H1 (cell line): ENCODE measurements at regions not wholly inside any gene's neighbourhood (a gene's known extent, or its start where the extent isn't known, plus 50 kb on each side); places are given as distances from the start of the nearest gene placed in this dataset.

ENCODE experiments used
- CTCF ChIA-PET: fragments of 300-600 bp; sonication (Branson Sonifier 250); formaldehyde crosslinking; loops from one replicate; lab custom pipeline; 2021; ENCODE audit not compliant: partially characterized antibody; lab: Charles Lee
- POLR2A ChIA-PET: fragments of 300-600 bp; sonication (Branson Sonifier 250); formaldehyde crosslinking; loops from one replicate; lab custom pipeline; 2021; ENCODE audit warnings: inconsistent platforms; ENCODE audit not compliant: partially characterized antibody; lab: Charles Lee
- DNase-seq, 2 experiments: peaks; one replicate each; pipeline versions ENCODE4 v3.0.0 to v3.0.0-alpha.2; 2010 to 2022; ENCODE audit warnings: low spot score in 2 of 2, low read depth in 1 of 2, mixed read lengths in 1 of 2
- FAIRE-seq: peaks from 2 replicates; lab custom pipeline; 2011; peaks lifted over from hg19 to GRCh38; lab: Jason Lieb, UNC
- H2AFZ ChIP-seq: 2 replicates; pipeline ENCODE4 v1.8.1; 2012; ENCODE audit warnings: low read length, inconsistent platforms
- H2AK5ac ChIP-seq: 2 replicates; pipeline ENCODE4 v1.6.1; 2013; ENCODE audit warnings: low read depth, low read length
- H2BK120ac ChIP-seq: replicated peaks from 2 replicates; pipeline ENCODE3; 2013; ENCODE audit warnings: low read depth, low read length, inconsistent platforms
- H2BK12ac ChIP-seq: 2 replicates; pipeline ENCODE4 v1.6.1; 2013; ENCODE audit warnings: low read depth, low read length
- H2BK15ac ChIP-seq: 2 replicates; pipeline ENCODE4 v1.6.1; 2013; ENCODE audit warnings: low read length
- H2BK20ac ChIP-seq: 2 replicates; pipeline ENCODE4 v1.6.1; 2013; ENCODE audit warnings: low read length
- H2BK5ac ChIP-seq: 2 replicates; pipeline ENCODE4 v1.6.1; 2013; ENCODE audit warnings: low read depth, low read length
- H3K14ac ChIP-seq: 2 replicates; pipeline ENCODE4 v1.6.1; 2013; ENCODE audit warnings: inconsistent platforms; ENCODE audit not compliant: insufficient read length
- H3K18ac ChIP-seq: 2 replicates; pipeline ENCODE4 v1.6.1; 2013; ENCODE audit warnings: low read length; ENCODE audit errors: extremely low read depth
- H3K23ac ChIP-seq: 2 replicates; pipeline ENCODE4 v1.6.1; 2013; ENCODE audit warnings: inconsistent platforms; ENCODE audit not compliant: insufficient read length
- H3K23me2 ChIP-seq: 2 replicates; pipeline ENCODE4 v1.6.1; 2013; ENCODE audit warnings: low read depth, low read length
- H3K27ac ChIP-seq: 2 replicates; pipeline ENCODE4 v1.6.1; 2011; ENCODE audit warnings: low read depth, low read length, inconsistent platforms
- H3K27me3 ChIP-seq, 4 experiments: replicated peaks in 1 of 4; 1 replicate in 1 of 4; 2 replicates in 3 of 4; pipeline versions ENCODE4 v1.6.1 to v1.8.1; 2011 to 2013; ENCODE audit warnings: low read length in 3 of 4, mild to moderate bottlenecking in 3 of 4, inconsistent platforms in 2 of 4, mixed read lengths in 2 of 4, moderate library complexity in 1 of 4; ENCODE audit not compliant: control insufficient read depth in 3 of 4, insufficient read depth in 3 of 4; ENCODE audit errors: extremely low read depth in 1 of 4
- H3K36me3 ChIP-seq, 4 experiments: 2 replicates each; pipeline versions ENCODE4 v1.6.1 to v1.8.1; 2011 to 2013; ENCODE audit warnings: mild to moderate bottlenecking in 4 of 4, low read length in 3 of 4, moderate library complexity in 2 of 4, control low read depth in 1 of 4, inconsistent platforms in 1 of 4; ENCODE audit not compliant: insufficient read depth in 4 of 4, control insufficient read depth in 2 of 4
- H3K4ac ChIP-seq: replicated peaks from 2 replicates; pipeline ENCODE3; 2013; ENCODE audit warnings: low read length, low read depth, mixed read lengths, inconsistent platforms; ENCODE audit not compliant: insufficient read length
- H3K4me1 ChIP-seq, 4 experiments: replicated peaks in 1 of 4; 1 replicate in 1 of 4; 2 replicates in 3 of 4; pipeline versions ENCODE4 v1.6.1 to v1.8.1; 2011 to 2013; ENCODE audit warnings: low read length in 3 of 4, inconsistent platforms in 2 of 4, mixed read lengths in 1 of 4; ENCODE audit not compliant: insufficient read depth in 4 of 4, control insufficient read depth in 3 of 4
- H3K4me2 ChIP-seq, 2 experiments: 2 replicates each; pipeline versions ENCODE4 v1.6.1 to v1.8.1; 2011 to 2013; ENCODE audit warnings: low read depth in 2 of 2, low read length in 2 of 2, control low read depth in 1 of 2, inconsistent platforms in 1 of 2, mild to moderate bottlenecking in 1 of 2; ENCODE audit not compliant: insufficient read depth in 1 of 2
- H3K4me3 ChIP-seq, 4 experiments: fragments of 200-600, 300-600 bp in 1 of 4; sonication (generic), shearing (Covaris generic), sonication (Bioruptor Twin) in 1 of 4; 2 replicates each; pipeline versions ENCODE4 v1.5.1 to v1.8.1; 2011 to 2016; ENCODE audit warnings: low read length in 4 of 4, low read depth in 3 of 4, control low read depth in 2 of 4, inconsistent platforms in 2 of 4, mild to moderate bottlenecking in 2 of 4, mixed read lengths in 1 of 4, moderate library complexity in 1 of 4; ENCODE audit not compliant: insufficient read depth in 2 of 4; ENCODE audit errors: extremely low read depth in 1 of 4
- H3K56ac ChIP-seq: replicated peaks from 2 replicates; pipeline ENCODE3; 2013; ENCODE audit warnings: low read depth, mild to moderate bottlenecking, mixed read lengths, low read length, inconsistent platforms; ENCODE audit not compliant: insufficient read length
- H3K79me1 ChIP-seq: 2 replicates; pipeline ENCODE4 v1.6.1; 2013; ENCODE audit warnings: low read depth, low read length, control low read depth
- H3K79me2 ChIP-seq, 2 experiments: 2 replicates each; pipeline versions ENCODE4 v1.6.1 to v1.8.1; 2012 to 2013; ENCODE audit warnings: low read length in 2 of 2, mild to moderate bottlenecking in 2 of 2, inconsistent platforms in 1 of 2; ENCODE audit not compliant: insufficient read depth in 2 of 2, control insufficient read depth in 1 of 2
- H3K9ac ChIP-seq, 4 experiments: replicated peaks in 1 of 4; 1 replicate in 1 of 4; 2 replicates in 3 of 4; pipeline versions ENCODE4 v1.6.1 to v1.8.1; 2011 to 2013; ENCODE audit warnings: low read depth in 3 of 4, low read length in 3 of 4, control low read depth in 2 of 4, mild to moderate bottlenecking in 2 of 4, moderate library complexity in 2 of 4, inconsistent platforms in 1 of 4; ENCODE audit errors: extremely low read depth in 1 of 4
- H3K9me3 ChIP-seq, 2 experiments: 2 replicates each; pipeline versions ENCODE4 v1.6.1 to v1.8.1; 2012 to 2013; ENCODE audit warnings: mild to moderate bottlenecking in 2 of 2, moderate library complexity in 2 of 2, control low read depth in 1 of 2, inconsistent platforms in 1 of 2, low read depth in 1 of 2, low read length in 1 of 2, mixed read lengths in 1 of 2; ENCODE audit not compliant: insufficient read depth in 2 of 2
- H4K20me1 ChIP-seq, 2 experiments: replicated peaks in 1 of 2; 2 replicates each; pipeline versions ENCODE3 to v1.8.1; 2011 to 2013; ENCODE audit warnings: inconsistent platforms in 2 of 2, low read length in 2 of 2, mild to moderate bottlenecking in 1 of 2; ENCODE audit not compliant: insufficient read depth in 2 of 2, control insufficient read depth in 1 of 2
- H4K5ac ChIP-seq: 2 replicates; pipeline ENCODE4 v1.6.1; 2013; ENCODE audit warnings: low read length, low read depth, mixed read lengths, inconsistent platforms; ENCODE audit not compliant: insufficient read length
- H4K8ac ChIP-seq: 2 replicates; pipeline ENCODE4 v1.8.0; 2013; ENCODE audit warnings: mild to moderate bottlenecking, moderate library complexity, low read length, inconsistent platforms; ENCODE audit not compliant: insufficient read depth; ENCODE audit errors: extremely low read depth
- H4K91ac ChIP-seq: replicated peaks from 2 replicates; pipeline ENCODE3; 2013; ENCODE audit warnings: low read length, mixed read lengths, inconsistent platforms; ENCODE audit not compliant: insufficient read length
- KDM1A ChIP-seq: fragments of 200-600, 300-600 bp; sonication (generic); IDR thresholded peaks from 2 replicates; pipeline ENCODE4 v1.7.1; 2016; ENCODE audit warnings: mild to moderate bottlenecking, low read length, borderline replicate concordance
- KDM5A ChIP-seq: fragments of 200-600 bp; IDR thresholded peaks from 2 replicates; pipeline ENCODE4 v1.7.1; 2012; ENCODE audit warnings: mild to moderate bottlenecking, low read length, inconsistent platforms, mixed read lengths
- SIX5 ChIP-seq: IDR thresholded peaks from 2 replicates; pipeline ENCODE4 v1.6.1; 2011; ENCODE audit warnings: mild to moderate bottlenecking, low read depth, low read length
- SP4 ChIP-seq: IDR thresholded peaks from 2 replicates; pipeline ENCODE4 v1.6.1; 2012; ENCODE audit warnings: low read length, inconsistent platforms
- TAF7 ChIP-seq: optimal IDR thresholded peaks from 2 replicates; pipeline ENCODE3; 2011; ENCODE audit warnings: low read depth, mild to moderate bottlenecking, inconsistent platforms, low read length, moderate library complexity, borderline replicate concordance
- WGBS, 2 experiments: shearing (Covaris generic) in 1 of 2; methylation state at CpG; one replicate each; pipeline versions ENCODE4 v1.1.6 to v1.1.7; 2013 to 2015; ENCODE audit warnings: low lambda C conversion rate in 2 of 2, mixed read lengths in 2 of 2, inconsistent platforms in 1 of 2, low coverage in 1 of 2, missing lambda C conversion rate in 1 of 2; ENCODE audit not compliant: insufficient replicate concordance in 2 of 2, insufficient coverage in 1 of 2, insufficient read length in 1 of 2; ENCODE audit errors: extremely low coverage in 1 of 2, missing lambda C conversion rate in 1 of 2; 5-methylcytosine and 5-hydroxymethylcytosine counted together

- Histone ChIP-seq H2AK5ac (no peak overlapping the region), H3K56ac (no peak overlapping the region), H2BK15ac (no peak overlapping the region), H3K79me1 (no peaks in the 10 kb centered on the region), H4K91ac (no peak overlapping the region), H3K4me3 (no peak overlapping the region), H3K9ac (no peak overlapping the region), H3K4ac (no peak overlapping the region), H2BK20ac (no peak overlapping the region), H4K5ac (no peak overlapping the region), H3K4me2 (no peak overlapping the region), H3K4me1 (no peaks in the 10 kb centered on the region), H2AFZ (no peak overlapping the region), H3K18ac (no peak overlapping the region), H3K23ac (no peak overlapping the region), H4K8ac (no peak overlapping the region), H3K36me3 (no peaks in the 10 kb centered on the region), H4K20me1 (no peaks in the 10 kb centered on the region), H2BK120ac (no peak overlapping the region), H3K27ac (no peak overlapping the region), H3K14ac (no peak overlapping the region), H3K23me2 (no peaks in the 10 kb centered on the region), H3K79me2 (no peaks in the 10 kb centered on the region), H3K9me3 (no peaks in the 10 kb centered on the region), H2BK5ac (no peak overlapping the region), H3K27me3 (peaks cover 0 to 11% (median 1%) of the 10 kb centered on the region in 4 experiments; a peak in 4 of 7 replicates), H2BK12ac (no peak overlapping the region)
- FAIRE-seq (no peak), DNase-seq (no peak)
- TF ChIP-seq TAF7: no peak
- TF ChIP-seq KDM1A: no peak
- TF ChIP-seq SIX5: no peak
- no peak for TF ChIP-seq KDM5A
- no peak for TF ChIP-seq SP4
- CTCF ChIA-PET: interaction anchor here (1.0 to 1.6 kb wide), 2 partner anchors 216 to 254 kb away, joined by 3 to 5 read pairs; no protein-coding TSS in a partner anchor
- WGBS, 2 experiments: 95% methylated on average over 12 of the region's 12 CpGs; no CpG with 5 or more reads in 1 of the 2 experiments
- POLR2A ChIA-PET: no interaction called here
Observed at GRCh38 chr17:79298799-79299198, 224.2 kb downstream of the ENGASE start.
